ENCODE measurements at regions not wholly inside any gene's neighbourhood (a gene's known extent, or its start where the extent isn't known, plus 50 kb on each side); places are given as distances from the start of the nearest gene placed in this dataset.

DNA sequence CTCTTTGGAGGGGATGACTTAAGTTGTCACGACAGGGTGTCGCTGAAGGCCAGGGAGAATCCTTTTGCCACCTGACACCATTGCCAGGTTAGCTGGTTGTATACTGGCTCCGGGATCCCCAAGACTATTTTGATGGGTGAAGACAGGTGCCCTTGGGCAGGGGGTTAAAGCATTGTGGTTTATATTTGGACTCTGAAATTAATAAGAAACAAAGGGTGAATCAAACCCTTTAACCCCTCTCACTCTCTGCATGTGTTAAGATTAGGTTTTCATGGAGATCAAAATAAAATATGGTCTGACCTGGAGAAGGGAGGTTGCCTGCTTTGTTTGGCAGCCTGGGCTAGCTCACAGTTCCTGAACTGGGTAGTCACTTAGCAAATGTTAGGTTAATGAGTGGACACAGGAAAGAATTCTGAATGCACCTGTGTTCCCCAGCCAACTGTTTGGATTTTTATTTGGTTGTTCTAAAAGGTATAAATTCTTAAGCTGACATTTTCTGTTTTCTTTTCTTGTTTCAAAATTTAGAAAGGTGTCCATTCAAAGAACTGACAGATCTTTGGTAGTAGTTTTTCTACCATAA, 301.7 kb downstream of the KCNS3 start:
- TF ChIP-seq, protein P1, sequence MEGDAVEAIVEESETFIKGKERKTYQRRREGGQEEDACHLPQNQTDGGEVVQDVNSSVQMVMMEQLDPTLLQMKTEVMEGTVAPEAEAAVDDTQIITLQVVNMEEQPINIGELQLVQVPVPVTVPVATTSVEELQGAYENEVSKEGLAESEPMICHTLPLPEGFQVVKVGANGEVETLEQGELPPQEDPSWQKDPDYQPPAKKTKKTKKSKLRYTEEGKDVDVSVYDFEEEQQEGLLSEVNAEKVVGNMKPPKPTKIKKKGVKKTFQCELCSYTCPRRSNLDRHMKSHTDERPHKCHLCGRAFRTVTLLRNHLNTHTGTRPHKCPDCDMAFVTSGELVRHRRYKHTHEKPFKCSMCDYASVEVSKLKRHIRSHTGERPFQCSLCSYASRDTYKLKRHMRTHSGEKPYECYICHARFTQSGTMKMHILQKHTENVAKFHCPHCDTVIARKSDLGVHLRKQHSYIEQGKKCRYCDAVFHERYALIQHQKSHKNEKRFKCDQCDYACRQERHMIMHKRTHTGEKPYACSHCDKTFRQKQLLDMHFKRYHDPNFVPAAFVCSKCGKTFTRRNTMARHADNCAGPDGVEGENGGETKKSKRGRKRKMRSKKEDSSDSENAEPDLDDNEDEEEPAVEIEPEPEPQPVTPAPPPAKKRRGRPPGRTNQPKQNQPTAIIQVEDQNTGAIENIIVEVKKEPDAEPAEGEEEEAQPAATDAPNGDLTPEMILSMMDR (IDR thresholded peaks at IDR 0.05), result no peak
- no peak for TF ChIP-seq POLR2A (IDR thresholded peaks at IDR 0.05)
